Stimulated activated memory B cell treated with anti-CD40 and anti-IgM and Interleukin-4, amounts not matched to agents 10 μg/mL and 1 μg/mL and 100 μg/mL, for 72 hours (primary cell): ENCODE measurements at regions not wholly inside any gene's neighbourhood (a gene's known extent, or its start where the extent isn't known, plus 50 kb on each side); places are given as distances from the start of the nearest gene placed in this dataset.

Experiments used
- ATAC-seq: fragments of 150-1000 bp; cut with Tn5 transposase; 2 replicates; pipeline ENCODE4 v1.10.0; 2021
- H3K27ac Mint-ChIP-seq: one replicate; pipeline ENCODE4 v1.8.0; 2022; ENCODE audit warnings: mild to moderate bottlenecking, mixed read lengths
- H3K27me3 Mint-ChIP-seq: one replicate; pipeline ENCODE4 v1.8.0; 2022; ENCODE audit warnings: mixed read lengths
- H3K36me3 Mint-ChIP-seq: one replicate; pipeline ENCODE4 v1.8.0; 2022; ENCODE audit warnings: mixed read lengths
- H3K4me1 Mint-ChIP-seq: one replicate; pipeline ENCODE4 v1.8.0; 2022; ENCODE audit warnings: mixed read lengths
- H3K4me3 Mint-ChIP-seq: one replicate; pipeline ENCODE4 v1.8.0; 2022; ENCODE audit warnings: mild to moderate bottlenecking, moderate library complexity, mixed read lengths
- H3K9me3 Mint-ChIP-seq: one replicate; pipeline ENCODE4 v1.8.0; 2022; ENCODE audit warnings: mixed read lengths

DNA sequence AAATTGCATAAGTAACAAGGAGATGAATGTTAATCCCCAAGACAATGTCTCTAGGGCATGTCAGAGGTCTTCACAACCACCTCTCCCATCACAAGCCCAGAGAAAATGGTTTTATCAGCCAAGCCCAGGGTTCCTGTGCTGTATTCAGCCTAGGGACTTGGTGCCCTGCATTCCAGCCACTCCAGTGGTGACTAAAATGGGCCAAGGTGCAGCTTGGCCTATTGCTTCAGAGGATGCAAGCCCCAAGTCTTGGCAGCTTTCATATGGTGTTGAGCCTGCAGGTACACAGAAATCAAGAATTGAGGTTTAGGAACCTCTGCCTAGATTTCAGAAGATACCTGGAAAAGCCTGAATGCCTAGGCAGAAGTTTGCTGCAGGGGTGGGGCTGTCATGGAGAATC lies 1118.6 kb downstream of the PLA2G4A start:
- no peaks in the 10 kb centered on the region for H3K36me3 Mint-ChIP-seq
- peaks cover 17% of the 10 kb centered on the region for H3K9me3 Mint-ChIP-seq
- H3K27ac Mint-ChIP-seq = no peak overlapping the region
- H3K4me3 Mint-ChIP-seq = no peak overlapping the region
- no peak for ATAC-seq
- H3K27me3 Mint-ChIP-seq = no peaks in the 10 kb centered on the region
- no peaks in the 10 kb centered on the region for H3K4me1 Mint-ChIP-seq

GRCh38 chr1:187948170-187948794 lies 1119.5 kb downstream of the PLA2G4A start:
- ATAC-seq = no peak
- Mint-ChIP-seq H3K27ac (no peak overlapping the region), H3K27me3 (no peaks in the 10 kb centered on the region), H3K36me3 (no peaks in the 10 kb centered on the region), H3K4me3 (no peak overlapping the region), H3K9me3 (peaks cover 14% of the 10 kb centered on the region), H3K4me1 (no peaks in the 10 kb centered on the region)

DNA sequence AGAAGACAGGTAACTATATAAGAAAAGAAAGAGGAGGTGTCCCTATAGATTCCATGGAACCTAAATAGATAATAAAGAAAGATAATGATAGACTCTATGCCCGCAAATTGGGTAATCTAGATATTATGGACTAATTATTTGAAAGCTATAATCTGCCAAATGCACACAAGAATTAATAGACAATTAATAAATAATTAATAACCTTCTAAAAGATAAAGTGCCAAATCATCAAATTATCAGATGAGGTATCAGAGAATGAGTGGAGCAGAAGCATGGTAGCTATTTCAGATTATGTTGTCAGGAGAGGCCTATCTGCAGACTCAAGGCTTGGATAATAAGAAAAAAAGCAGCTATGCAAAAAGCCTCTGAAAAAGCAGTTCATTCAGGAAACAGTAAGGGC lies 1120.8 kb downstream of the PLA2G4A start:
- Mint-ChIP-seq H3K27me3 (no peaks in the 10 kb centered on the region), H3K27ac (no peak overlapping the region), H3K36me3 (no peaks in the 10 kb centered on the region), H3K4me1 (no peaks in the 10 kb centered on the region), H3K9me3 (peaks cover 13% of the 10 kb centered on the region), H3K4me3 (no peak overlapping the region)
- ATAC-seq = no peak

DNA sequence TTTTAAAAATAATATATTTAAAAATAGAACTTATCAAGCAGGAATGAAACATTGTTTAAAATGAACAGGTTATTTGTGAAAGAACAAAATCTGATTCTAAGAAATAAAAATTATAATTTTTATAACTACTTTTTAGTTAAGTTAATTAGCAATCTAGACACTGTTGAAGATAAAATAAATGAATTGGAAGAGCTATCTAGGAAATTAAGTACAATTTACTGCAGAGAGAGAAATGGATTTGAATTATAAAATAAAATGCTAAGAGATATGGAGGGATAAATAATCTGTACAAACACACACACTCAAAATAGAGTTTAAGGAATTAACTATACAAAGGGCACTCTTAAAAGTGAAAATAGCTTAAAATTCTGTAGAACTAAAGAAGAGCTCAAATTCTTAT lies 1123.1 kb downstream of the PLA2G4A start:
- Mint-ChIP-seq H3K27ac (no peak overlapping the region), H3K36me3 (no peaks in the 10 kb centered on the region), H3K4me3 (no peak overlapping the region), H3K27me3 (no peaks in the 10 kb centered on the region), H3K4me1 (no peaks in the 10 kb centered on the region), H3K9me3 (peaks cover 12% of the 10 kb centered on the region)
- no peak for ATAC-seq

GRCh38 chr1:187952446-187952845 lies 1123.7 kb downstream of the PLA2G4A start:
- Mint-ChIP-seq H3K36me3 (no peaks in the 10 kb centered on the region), H3K9me3 (peaks cover 10% of the 10 kb centered on the region), H3K27ac (no peak overlapping the region), H3K4me1 (no peaks in the 10 kb centered on the region), H3K4me3 (no peak overlapping the region), H3K27me3 (no peaks in the 10 kb centered on the region)
- ATAC-seq = no peak

GRCh38 chr1:187956975-187957374 lies 1128.2 kb downstream of the PLA2G4A start:
- no peak overlapping the region for H3K27ac Mint-ChIP-seq
- no peaks in the 10 kb centered on the region for H3K27me3 Mint-ChIP-seq
- H3K9me3 Mint-ChIP-seq = peaks cover 6% of the 10 kb centered on the region
- no peaks in the 10 kb centered on the region for H3K4me1 Mint-ChIP-seq
- no peaks in the 10 kb centered on the region for H3K36me3 Mint-ChIP-seq
- no peak overlapping the region for H3K4me3 Mint-ChIP-seq
- ATAC-seq = no peak

DNA sequence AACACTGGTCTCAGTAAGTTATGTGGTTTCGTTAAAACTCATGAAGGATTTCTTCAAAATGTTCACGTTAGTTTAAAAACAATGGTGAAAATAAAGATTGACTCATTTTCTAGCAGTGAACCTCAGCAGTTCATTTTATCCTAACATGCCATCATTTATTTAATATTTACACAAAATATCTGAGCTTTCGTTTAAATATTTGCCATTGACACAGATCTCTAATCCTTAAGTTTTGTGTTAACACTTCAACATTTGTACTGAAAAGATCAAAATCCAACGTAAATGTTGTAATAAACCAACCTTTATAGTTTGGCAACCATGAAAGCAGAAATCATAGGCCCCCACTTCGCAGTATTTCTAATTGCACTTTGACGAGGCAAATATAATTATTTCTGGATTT lies 1129.5 kb downstream of the PLA2G4A start:
- Mint-ChIP-seq H3K36me3 (no peaks in the 10 kb centered on the region), H3K27me3 (no peaks in the 10 kb centered on the region), H3K27ac (no peak overlapping the region), H3K9me3 (peaks cover 3% of the 10 kb centered on the region), H3K4me3 (no peak overlapping the region), H3K4me1 (no peaks in the 10 kb centered on the region)
- no peak for ATAC-seq

DNA sequence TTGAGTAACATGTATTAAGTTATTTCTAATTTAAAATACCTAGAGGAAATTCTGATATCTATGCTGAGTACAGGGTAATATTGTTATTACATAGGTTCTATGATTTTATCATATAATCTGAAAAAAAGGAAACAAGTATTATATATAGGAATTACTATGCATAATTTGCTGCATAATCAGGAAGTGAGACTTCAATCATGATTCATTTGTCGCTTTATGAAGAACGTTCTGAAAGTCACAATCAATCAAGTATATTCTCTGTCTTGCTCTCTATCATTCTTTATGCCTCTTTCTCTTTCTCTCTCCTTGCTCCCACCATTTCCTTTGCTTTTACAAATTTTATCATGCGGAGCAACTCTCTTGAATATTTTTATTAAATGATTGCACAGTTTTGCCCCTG lies 1130.3 kb downstream of the PLA2G4A start:
- no peaks in the 10 kb centered on the region for H3K27me3 Mint-ChIP-seq
- H3K9me3 Mint-ChIP-seq = peaks cover 3% of the 10 kb centered on the region
- H3K27ac Mint-ChIP-seq = no peak overlapping the region
- no peaks in the 10 kb centered on the region for H3K4me1 Mint-ChIP-seq
- no peaks in the 10 kb centered on the region for H3K36me3 Mint-ChIP-seq
- H3K4me3 Mint-ChIP-seq = no peak overlapping the region
- ATAC-seq = no peak

DNA sequence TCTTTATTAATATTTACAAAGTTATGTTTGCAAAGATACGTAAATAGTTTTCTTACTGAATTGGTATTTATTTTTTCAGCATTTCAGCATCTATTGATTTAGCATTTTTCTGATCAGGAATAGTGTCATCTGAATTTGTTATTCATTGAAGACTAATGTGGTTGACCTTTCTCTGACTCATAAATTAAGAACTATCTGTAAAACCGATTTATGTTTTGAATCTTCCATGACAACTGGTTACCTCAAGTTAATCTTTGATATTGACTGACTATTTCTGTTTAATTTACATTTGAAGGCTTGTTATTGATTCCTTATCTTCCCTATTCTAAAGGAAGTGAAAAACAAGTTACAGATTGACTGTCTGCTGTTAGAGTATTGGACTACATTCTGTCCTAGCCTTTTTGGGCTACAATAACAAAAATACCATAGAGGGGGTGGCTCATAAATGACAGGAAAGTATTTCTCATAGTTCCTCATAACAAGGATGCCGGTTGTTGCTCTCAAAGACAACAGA lies 1131.4 kb downstream of the PLA2G4A start:
- no peaks in the 10 kb centered on the region for H3K36me3 Mint-ChIP-seq

DNA sequence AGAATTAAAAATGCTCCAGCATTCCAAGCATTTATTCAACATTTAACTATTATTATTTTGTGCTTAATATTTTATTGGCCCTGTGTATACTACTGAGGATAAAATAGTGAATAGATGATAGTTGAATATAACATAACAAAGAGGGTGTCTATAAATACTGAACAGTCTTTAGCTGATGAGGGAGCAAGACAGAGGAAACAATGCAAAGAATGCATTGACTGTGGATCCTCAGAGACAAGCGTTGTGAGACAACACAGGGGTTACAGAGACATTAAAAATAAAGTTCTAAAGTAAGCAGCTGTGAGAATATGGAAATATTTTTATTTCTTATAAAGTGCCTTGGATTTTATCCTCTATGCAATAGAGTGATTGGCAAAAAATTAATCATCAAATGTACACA lies 1133.1 kb downstream of the PLA2G4A start:
- no peak overlapping the region for H3K4me3 Mint-ChIP-seq
- H3K27ac Mint-ChIP-seq = no peak overlapping the region
- ATAC-seq = no peak
- no peaks in the 10 kb centered on the region for H3K36me3 Mint-ChIP-seq
- H3K27me3 Mint-ChIP-seq = no peaks in the 10 kb centered on the region
- no peaks in the 10 kb centered on the region for H3K4me1 Mint-ChIP-seq
- no peaks in the 10 kb centered on the region for H3K9me3 Mint-ChIP-seq

More for the DNA sequence above, 1131.4 kb downstream of the PLA2G4A start:
- no peak overlapping the region for H3K4me3 Mint-ChIP-seq
- peaks cover 3% of the 10 kb centered on the region for H3K9me3 Mint-ChIP-seq
- no peak overlapping the region for H3K27ac Mint-ChIP-seq
- no peaks in the 10 kb centered on the region for H3K27me3 Mint-ChIP-seq
- H3K4me1 Mint-ChIP-seq = no peaks in the 10 kb centered on the region
- no peak for ATAC-seq

DNA sequence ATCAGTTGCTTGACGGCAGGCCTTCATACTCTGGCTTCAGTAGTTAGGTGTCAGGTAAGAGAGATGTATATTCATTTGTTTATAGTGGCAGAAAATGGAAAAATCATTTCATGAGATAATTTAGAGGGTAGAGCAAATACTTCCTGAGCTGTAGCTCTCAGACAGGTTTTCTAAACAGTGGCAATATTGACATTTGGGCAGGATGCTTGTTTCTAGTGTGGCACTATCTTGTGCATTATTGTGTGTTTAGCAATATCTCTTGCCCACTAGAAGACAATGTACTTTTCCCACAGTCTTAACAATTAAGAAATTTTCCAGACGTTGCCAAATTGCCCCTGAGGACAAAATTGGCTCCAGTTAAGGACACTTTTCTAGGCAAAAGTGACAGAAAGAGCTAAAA lies 1143.1 kb downstream of the PLA2G4A start:
- no peaks in the 10 kb centered on the region for H3K4me1 Mint-ChIP-seq
- H3K27me3 Mint-ChIP-seq = no peaks in the 10 kb centered on the region
- ATAC-seq = no peak
- no peak overlapping the region for H3K4me3 Mint-ChIP-seq
- H3K9me3 Mint-ChIP-seq = peaks cover 3% of the 10 kb centered on the region
- H3K27ac Mint-ChIP-seq = no peak overlapping the region
- H3K36me3 Mint-ChIP-seq = no peaks in the 10 kb centered on the region

DNA sequence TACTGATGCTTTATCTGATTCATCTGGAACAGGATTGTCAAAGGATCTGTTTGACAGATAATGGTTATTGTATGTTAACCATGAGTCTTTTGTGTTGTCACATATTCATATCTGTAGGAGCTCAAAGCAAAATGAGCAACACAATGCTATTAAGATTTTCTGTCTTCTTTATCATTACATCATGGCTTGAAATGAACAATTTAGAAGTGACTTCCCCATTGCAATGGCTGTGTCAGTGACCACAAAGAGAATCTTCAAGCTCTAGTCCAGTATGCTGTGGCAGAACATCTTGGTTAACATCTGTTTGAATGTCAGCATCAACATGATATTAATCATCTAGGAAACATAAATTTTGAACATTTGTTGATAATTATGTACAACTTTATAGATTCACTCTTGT lies 1148.5 kb downstream of the PLA2G4A start:
- H3K27me3 Mint-ChIP-seq = no peaks in the 10 kb centered on the region
- H3K27ac Mint-ChIP-seq = no peak overlapping the region
- no peak overlapping the region for H3K4me3 Mint-ChIP-seq
- H3K9me3 Mint-ChIP-seq = no peaks in the 10 kb centered on the region
- no peaks in the 10 kb centered on the region for H3K4me1 Mint-ChIP-seq
- no peaks in the 10 kb centered on the region for H3K36me3 Mint-ChIP-seq
- ATAC-seq = no peak

DNA sequence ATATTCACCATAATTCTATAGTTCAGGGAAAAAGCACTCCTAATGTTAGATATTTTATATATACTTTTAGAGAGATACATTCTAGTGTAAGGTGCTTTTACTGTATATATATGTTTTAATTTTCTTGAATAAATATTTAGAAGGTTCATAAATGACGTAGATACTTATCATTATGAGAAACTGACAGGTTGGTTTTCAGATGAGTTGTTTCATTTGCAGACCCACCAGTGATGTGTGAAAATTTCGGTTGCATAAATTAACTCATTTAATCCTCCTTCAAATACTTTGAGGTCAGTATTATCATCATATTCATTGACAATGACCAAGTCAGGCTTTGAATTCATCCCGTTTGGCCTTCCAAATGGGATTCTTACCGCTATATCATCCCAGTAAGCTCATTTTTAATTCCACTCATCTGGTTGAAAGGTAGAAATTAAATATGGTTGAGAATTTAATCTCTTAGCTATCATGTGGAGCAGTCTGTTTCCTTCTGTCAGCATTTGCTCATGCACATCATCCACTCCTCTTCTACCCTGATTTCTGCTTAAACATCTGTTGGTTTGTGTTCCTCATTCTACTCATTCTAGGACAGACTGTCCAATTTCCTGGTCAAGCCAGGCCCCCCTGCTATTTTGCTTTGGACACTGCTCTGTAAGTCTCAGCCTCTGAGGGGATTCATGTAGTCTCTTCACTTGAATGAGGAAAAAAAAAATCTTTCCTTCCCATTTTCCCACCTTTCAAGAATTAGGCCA lies 1156.6 kb downstream of the PLA2G4A start:
- Mint-ChIP-seq H3K4me1 (no peaks in the 10 kb centered on the region), H3K27me3 (no peaks in the 10 kb centered on the region), H3K36me3 (no peaks in the 10 kb centered on the region), H3K9me3 (no peaks in the 10 kb centered on the region), H3K27ac (no peak overlapping the region), H3K4me3 (no peak overlapping the region)
- ATAC-seq = no peak

GRCh38 chr1:187985897-187986654 lies 1157.3 kb downstream of the PLA2G4A start:
- no peak for ATAC-seq
- H3K4me1 Mint-ChIP-seq = no peaks in the 10 kb centered on the region

GRCh38 chr1:187987236-187987776 lies 1158.6 kb downstream of the PLA2G4A start:
- no peaks in the 10 kb centered on the region for H3K27me3 Mint-ChIP-seq
- H3K4me1 Mint-ChIP-seq = no peaks in the 10 kb centered on the region
- no peak overlapping the region for H3K4me3 Mint-ChIP-seq
- no peaks in the 10 kb centered on the region for H3K9me3 Mint-ChIP-seq
- H3K36me3 Mint-ChIP-seq = no peaks in the 10 kb centered on the region
- no peak for ATAC-seq
- no peak overlapping the region for H3K27ac Mint-ChIP-seq

More at GRCh38 chr1:187985897-187986654, 1157.3 kb downstream of the PLA2G4A start:
- no peak overlapping the region for H3K27ac Mint-ChIP-seq
- H3K9me3 Mint-ChIP-seq = no peaks in the 10 kb centered on the region
- no peak overlapping the region for H3K4me3 Mint-ChIP-seq
- no peaks in the 10 kb centered on the region for H3K27me3 Mint-ChIP-seq
- no peaks in the 10 kb centered on the region for H3K36me3 Mint-ChIP-seq
